ENCODE measurements at regions not wholly inside any gene's neighbourhood (a gene's known extent, or its start where the extent isn't known, plus 50 kb on each side); places are given as distances from the start of the nearest gene placed in this dataset.

GRCh38 chr1:13948888-13949391 lies 249.0 kb downstream of the PRDM2 start:
- TF ChIP-seq CTCF (IDR thresholded peaks at IDR 0.05; ENCODE audit: low read depth, low read length, poor library complexity, severe bottlenecking) (no peak), EZH2phosphoT487 (IDR thresholded peaks at IDR 0.05; ENCODE audit: borderline replicate concordance, low read length) (no peak)

All from DOHH2 (cell line).